ENCODE measurements at regions not wholly inside any gene's neighbourhood (a gene's known extent, or its start where the extent isn't known, plus 50 kb on each side); places are given as distances from the start of the nearest gene placed in this dataset.

DNA sequence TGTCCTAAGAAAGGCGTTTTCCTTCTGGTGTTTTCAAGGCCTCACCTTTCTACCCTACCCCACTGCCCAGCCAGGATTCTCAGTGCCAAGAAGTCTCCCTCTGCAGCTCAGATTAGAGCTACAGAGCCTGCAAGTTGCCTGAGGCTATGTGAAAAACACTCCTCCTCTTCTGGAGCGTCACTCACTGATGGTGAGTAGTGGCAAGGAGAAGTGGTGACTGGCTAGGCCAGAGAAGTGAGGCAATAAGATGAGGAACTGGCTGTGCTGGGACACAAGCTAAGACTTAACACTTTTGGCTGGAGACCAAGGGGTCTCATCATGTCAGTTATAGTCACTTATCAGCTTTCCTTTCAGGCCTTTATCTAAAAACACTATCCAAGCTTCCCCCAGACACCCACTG, 86.7 kb upstream of the PRKAR2B start:
- peak; percentile 50 for DNase-seq

DNA sequence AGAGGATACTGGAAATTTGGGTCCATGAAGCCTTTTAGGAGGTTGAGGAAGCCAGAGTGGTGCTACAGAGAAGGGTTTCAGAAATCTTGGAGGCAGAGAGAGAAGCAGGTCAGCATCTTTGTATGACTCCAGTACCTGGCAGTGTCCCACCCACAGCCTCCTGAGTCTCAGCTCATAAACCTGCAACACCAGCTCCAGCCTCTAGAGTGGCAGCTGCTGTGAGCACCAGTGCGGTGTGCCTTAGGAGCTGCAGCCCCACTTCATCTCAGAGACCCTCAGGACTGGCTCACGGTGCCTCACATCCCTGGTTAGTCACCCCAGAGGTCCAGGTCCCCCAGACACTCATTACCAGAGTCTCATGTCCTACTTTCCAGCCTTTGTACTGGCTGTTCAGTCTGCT, 84.8 kb upstream of the PRKAR2B start:
- DNase-seq, result peak; percentile 23

DNA sequence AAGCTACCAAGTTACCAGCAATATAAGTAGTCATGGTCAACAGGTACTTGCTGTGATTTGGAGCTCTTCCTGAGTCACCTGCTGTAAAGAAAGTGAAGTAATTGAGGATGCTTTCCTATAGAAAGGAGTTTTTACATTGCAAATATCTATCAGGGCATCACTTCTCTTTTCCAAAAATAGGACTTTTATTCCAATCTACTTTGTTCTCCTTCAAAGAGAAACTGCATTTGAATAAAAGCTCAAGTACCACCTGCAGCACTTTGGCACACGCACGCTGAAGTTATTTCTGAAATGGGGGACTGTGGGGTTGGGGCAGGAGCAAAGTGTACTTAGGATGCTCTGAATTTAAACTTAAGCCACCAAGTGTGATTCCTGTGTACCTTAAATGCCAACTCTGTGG, 81.8 kb upstream of the PRKAR2B start:
- no peak for DNase-seq

DNA sequence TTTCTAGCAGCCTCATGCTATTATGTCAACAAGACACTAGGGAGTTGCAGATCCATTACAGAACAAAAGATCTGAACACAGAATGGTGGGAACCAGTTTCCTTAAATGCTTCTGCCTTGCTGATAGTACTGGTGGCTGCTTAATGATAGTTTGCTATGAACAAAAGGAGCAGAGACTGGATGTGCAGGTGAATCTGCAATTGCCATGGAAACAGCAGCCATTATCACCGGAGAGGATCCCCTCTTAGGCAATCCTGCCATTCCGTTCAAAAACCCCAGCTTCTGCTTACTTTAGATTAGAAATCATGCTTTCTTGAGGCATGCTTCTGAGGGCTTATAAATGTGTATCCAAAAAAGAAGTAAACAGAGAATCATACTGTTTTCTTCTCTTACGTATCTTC, 80.0 kb upstream of the PRKAR2B start:
- peak; percentile 96 for DNase-seq

DNA sequence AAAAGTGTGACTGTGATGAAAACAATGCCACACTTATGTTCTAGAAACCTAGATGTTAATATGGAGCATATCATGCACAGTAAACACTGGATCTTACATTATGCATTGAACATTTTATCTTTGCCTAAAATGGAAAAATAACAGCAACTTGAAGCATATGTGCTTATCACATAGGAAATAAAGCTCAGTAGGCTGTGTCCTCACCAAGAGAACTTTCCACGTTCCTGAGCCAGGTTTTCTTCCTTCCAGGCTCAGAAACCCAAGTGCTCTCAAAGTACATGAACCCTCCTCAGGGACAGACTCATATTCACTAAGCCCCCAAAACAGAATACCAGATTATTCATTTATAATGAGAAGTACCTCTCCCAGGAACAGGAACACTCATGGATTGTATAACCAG, 79.4 kb upstream of the PRKAR2B start:
- no peak for DNase-seq

DNA sequence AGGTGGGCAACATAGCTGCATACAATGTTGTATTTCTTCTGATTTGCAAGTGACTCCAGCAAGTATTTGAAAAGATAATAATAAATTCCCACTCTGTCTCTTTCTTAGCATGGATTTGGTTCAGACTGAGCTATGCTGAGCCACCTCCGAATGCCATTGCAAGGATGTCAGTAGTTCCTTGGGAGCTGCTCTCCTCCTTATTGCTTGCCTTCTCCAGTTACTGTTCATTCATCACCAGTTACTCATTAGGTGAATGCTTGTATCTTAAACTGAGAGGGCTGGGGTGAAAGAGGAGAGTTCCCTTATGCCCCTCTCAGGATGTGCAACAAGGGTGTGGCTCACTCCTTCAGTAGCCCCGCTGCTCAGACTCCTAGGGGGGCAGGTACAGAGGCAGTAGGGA, 78.4 kb upstream of the PRKAR2B start:
- no peak for DNase-seq

DNA sequence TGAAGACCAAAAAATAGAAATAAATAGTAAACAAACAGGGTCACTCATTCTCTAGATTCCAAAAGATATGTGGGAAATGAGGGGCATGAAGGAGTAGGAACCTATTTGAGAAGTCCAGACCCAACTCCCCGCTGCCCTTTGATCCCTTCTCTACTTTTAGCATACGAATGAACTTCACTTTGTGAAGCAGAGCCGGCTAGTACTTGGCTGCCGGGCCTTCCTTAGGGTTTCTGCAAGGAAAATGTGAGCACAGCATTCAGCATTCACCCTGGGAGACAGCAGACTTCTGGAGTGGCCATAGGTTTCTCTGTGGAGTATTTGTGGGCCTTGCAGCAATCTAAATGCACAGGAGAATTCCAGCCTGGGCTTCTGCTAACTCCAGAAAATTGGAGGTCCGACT, 76.3 kb upstream of the PRKAR2B start:
- no peak for DNase-seq

DNA sequence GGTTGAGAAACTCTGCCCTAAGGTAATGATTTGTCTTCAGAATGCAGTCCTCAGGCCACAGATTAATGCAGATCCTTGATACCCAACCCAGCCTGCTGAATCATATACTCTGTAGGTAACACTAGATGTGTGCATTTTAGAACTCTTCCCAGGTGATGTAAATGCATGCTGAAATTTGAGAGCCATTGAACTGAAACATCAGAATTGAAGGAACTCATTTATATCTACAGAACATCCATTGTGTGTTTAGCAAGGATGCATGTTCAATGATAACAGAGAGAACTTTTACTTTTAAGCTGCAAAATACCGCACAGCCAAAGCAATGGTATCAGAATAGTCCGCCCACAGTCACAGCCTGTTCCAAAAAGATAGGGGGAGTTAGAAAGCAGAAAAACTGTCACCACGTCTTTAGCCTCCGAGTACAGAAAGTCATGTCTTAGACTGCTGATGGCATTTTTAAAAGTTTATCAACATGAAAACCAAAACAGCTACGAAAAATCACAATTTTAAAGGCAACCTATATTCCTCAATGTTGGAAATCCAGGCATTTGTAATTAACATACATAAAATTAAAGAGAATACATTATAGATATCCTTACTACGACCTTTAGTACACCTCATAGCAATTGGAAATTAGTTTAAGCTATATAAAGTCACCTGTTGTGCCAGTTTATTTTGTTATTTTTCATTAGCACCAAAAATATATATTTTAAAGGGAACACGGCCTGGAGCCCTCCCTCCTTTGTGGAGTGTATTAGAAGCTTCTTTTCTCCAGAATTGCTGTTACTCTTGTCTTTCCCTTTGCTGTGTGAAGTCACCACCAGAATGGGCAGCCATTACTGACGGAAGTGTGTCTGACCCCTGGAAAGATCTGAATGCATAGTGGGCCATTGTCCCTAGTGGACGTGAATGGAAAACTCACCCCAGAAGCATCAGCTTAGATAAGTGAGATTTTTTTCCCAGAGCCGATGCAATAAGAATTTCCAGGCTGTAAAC, 65.8 kb upstream of the PRKAR2B start:
- DNase-seq, result peak; percentile 7

DNA sequence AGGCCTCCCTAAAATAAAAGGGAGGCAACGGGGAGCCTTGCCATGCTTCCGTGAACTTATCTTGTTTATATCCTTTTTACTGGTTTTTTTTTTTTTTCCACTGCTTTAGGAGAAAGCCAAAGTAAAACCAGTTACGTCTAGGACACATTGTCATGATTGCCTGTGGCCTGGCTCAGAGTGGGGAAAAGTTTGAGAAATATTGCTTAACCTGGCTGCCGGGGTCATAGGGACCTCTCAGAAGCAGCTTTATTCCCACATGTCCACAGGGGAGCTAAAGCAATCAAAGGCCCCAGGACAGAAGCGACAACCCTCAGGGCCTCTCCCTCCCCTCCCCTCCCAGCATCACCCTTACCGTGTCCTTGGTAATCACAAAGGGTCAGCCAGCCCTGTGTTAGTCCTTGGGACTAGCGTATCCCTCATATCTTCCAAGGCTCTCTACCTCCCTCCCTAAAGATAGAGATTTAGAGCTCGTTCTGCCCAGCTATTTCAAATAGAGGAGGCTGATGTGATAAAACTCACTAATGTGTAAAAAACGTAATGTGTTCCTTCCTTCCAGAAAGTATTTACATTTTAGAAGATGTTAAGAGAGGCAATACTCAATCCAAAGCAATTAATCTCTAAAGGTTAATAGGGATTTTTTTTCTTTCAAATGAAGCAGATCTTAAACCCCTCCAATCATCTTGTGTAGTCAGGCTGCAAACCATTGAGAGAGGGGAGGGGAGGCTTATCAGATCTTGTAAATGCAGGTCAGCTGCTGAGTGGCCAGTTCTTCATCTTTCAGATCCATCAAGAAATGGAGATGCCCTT, 64.8 kb upstream of the PRKAR2B start:
- peak; percentile 16 for DNase-seq

DNA sequence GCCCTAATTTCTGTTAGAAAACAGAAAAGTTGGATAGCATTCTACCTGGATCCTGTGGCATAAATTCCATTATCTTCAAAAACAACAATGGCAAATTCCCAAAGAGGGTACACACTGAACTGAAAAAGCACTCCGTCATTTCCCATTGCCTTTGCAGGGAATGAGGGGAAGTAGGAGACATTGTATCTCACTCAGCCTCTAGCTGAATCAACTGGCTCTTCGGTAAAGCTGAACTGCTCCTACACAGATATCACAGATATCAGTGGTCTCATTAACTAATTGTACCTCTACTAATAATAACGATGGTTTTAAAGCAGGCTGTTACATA, 64.2 kb upstream of the PRKAR2B start:
- DNase-seq, result no peak

DNA sequence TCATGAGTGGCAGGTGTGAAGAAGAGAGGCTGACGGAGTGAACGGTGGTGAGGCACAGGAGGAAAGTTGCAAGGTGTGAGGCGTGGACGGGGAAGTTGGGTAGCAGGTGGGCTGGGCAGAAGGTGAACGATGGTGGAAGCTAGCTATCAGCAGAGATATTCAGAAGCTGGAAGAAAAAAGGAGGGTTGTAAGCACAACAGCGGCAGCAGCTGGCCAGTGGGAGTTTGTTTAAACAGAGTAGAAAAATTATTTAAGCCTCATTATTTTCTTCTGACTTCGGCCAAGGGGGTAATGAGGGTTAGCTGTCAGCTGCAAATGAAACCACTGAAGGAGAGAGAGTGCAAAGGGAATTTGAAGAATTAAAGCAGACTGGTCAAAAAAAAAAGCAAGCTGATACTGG, 62.1 kb upstream of the PRKAR2B start:
- DNase-seq, result peak; percentile 94

DNA sequence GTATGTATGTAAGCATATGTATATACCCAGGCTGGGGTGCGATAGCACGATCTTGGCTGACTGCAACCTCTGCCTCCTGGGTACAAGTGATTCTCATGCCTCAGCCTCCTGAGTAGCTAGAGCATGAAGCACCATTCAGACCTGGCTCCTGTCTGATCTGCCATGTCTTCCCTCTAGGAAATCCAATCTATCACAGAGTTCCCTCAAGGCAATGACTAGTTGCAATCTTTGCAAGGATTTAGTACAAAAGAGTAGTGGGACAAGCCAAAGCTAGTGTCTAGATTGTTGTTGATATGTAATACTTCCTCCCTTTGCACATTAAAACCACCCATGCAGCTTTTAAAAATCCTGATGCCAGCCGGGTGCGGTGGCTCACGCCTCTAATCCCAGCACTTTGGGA, 60.5 kb upstream of the PRKAR2B start:
- DNase-seq, result no peak

DNA sequence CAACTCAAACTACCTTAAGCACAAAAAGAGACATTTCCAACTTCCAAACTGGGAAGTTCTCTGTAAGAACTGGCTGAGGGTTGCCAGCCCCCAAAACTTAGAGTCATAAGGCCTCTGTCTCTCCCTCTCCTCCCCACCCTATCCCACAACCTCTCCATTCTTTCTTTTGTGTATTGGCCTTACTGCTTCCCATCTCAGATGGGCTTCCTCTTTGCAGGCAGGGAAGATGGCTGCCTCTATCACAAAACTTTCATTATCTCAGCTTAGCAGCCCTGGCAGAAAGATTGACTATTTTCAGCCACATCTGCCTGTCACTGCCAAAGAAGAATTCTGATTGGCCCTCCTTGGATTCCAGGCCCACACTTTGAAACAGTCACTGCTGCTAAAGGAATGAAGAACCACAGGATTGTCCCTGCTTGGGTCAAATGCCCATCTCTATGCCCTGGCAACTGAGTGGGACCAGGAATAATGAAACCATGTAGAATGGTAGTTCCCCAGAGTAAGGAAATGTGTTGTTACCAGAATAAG, 58.0 kb upstream of the PRKAR2B start:
- DNase-seq, result no peak

DNA sequence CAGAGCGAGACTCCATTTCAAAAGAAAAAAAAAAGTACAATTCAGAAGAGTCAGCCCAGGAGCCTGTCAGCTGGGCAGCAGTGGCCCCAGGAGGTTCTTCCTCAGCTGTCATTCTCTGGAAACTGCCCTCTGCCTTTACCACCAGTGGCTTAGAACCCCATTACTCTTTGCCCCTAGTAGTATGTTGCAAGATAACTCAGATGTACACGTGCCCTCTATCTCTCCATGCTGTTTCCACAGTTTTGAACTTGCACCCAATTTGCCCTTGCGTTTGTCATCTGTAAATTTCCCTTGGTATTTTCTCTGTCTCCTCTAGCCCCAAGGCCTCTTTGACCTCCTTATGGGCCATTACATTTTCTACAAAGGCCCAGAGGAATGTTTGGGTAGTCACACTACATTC, 56.7 kb upstream of the PRKAR2B start:
- DNase-seq, result no peak

DNA sequence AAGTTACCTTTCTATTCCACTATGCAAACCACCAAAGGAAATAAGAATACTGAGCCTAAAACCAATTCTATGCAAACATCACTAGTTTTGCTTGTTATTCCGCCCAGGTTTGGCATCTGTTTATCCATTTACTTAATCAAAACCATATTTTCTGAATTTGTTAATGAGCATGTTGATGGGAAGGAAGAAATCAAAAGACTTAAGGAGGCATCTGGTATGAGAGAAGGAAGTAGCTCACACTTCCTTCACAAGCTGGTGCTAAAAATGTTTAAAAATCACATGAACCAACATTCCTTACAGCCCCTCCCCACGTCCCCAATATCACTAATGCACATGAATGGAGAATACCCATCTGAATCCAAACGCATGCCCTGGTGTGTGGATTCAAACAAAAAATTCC, 52.0 kb upstream of the PRKAR2B start:
- DNase-seq, result no peak

Data from NCI-H146 (cell line).